Stomach (tissue), 4 donors: ENCODE measurements at regions not wholly inside any gene's neighbourhood (a gene's known extent, or its start where the extent isn't known, plus 50 kb on each side); places are given as distances from the start of the nearest gene placed in this dataset.

Source experiments
- CTCF ChIP-seq, 7 experiments: fragments of 450-650 bp in 4 of 7; fragments of 200-600 bp in 3 of 7; sonication (generic) in 3 of 7; IDR thresholded peaks; one replicate each; pipeline ENCODE4 v1.5.1; 2016 to 2019; ENCODE audit warnings: antibody characterized with exemption in 7 of 7, control low read depth in 2 of 7, mild to moderate bottlenecking in 1 of 7
- POLR2A ChIP-seq, 4 donors: fragments of 450-650 bp; IDR thresholded peaks; one replicate each; pipeline ENCODE4 v1.6.1; 2016; ENCODE audit warnings: antibody characterized with exemption in 4 of 4, control low read depth in 2 of 4, mild to moderate bottlenecking in 1 of 4, moderate library complexity in 1 of 4
- POLR2AphosphoS5 ChIP-seq, 3 donors: sonication (generic); formaldehyde crosslinking; IDR thresholded peaks; one replicate each; pipeline ENCODE4 v1.6.1; 2016; ENCODE audit warnings: antibody characterized with exemption in 3 of 3

GRCh38 chr7:145737617-145738016 is 379.0 kb upstream of the CNTNAP2 start:
- TF ChIP-seq CTCF (IDR thresholded peaks at IDR 0.05) (no peak), POLR2AphosphoS5 (IDR thresholded peaks at IDR 0.05) (no peak), POLR2A (IDR thresholded peaks at IDR 0.05) (no peak)
